ENCODE measurements at regions not wholly inside any gene's neighbourhood (a gene's known extent, or its start where the extent isn't known, plus 50 kb on each side); places are given as distances from the start of the nearest gene placed in this dataset.

DNA sequence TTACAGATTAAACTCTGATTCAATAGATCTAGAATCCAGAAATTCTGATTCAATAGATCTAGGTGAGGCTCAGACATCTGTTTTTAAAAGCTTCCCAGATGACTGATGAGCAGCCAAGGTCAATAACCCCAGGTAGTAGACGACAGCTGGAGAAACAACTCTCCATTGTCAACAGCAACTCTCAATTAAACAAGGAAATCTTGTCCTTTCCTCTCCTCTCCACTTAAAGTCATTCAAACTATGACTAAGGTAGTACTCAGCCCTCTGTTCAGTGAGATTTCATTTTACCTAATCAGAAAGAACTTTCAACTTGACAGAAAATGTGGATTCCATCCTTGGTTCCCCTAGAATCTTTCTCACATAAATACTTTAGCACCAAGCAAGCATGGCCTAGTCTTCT is 94.6 kb upstream of the SCG2 start:
- SMC1A ChIA-PET (ENCODE audit: uncharacterized antibody, unreplicated experiment): no interaction called here
- 0% methylated on average over 1 of the region's 1 CpG for WGBS (ENCODE audit: insufficient coverage, insufficient replicate concordance, low lambda C conversion rate, missing lambda C conversion rate)
- Histone ChIP-seq H3K4me1 (ENCODE audit: control insufficient read depth, insufficient read depth, low read length) (no peaks in the 10 kb centered on the region), H4K20me1 (ENCODE audit: control insufficient read depth, insufficient read depth) (no peaks in the 10 kb centered on the region; the same call in 1 of the 2 replicates), H3K36me3 (ENCODE audit: control insufficient read depth in 2 of 2, insufficient read depth in 2 of 2, low read length in 1 of 2) (no peaks in the 10 kb centered on the region), H3K9me3 (replicated peaks; ENCODE audit: control insufficient read depth, insufficient read depth, low read length) (no peaks in the 10 kb centered on the region), H3K9ac (ENCODE audit: control insufficient read depth, insufficient read depth, low read length) (no peak overlapping the region), H2AFZ (ENCODE audit: control insufficient read depth, low read depth, low read length) (no peak overlapping the region), H3K4me3 (no peak overlapping the region), H3K79me2 (ENCODE audit: control insufficient read depth, insufficient read depth, low read length) (no peaks in the 10 kb centered on the region), H3K27me3 (replicated peaks in 1 of 2; ENCODE audit: control insufficient read depth in 2 of 2, insufficient read depth in 2 of 2, low read length in 1 of 2) (no peaks in the 10 kb centered on the region), H3K27ac (ENCODE audit: control insufficient read depth, insufficient read depth) (no peak overlapping the region), H3K4me2 (ENCODE audit: control insufficient read depth, insufficient read depth) (no peak overlapping the region)
- BruUV-seq (replicated peaks): no TSS peak
- TF ChIP-seq FOS (IDR thresholded peaks at IDR 0.05; ENCODE audit: borderline replicate concordance, extremely low read depth, insufficient read length) (no peak), ZBED1 (IDR thresholded peaks at IDR 0.05; ENCODE audit: borderline replicate concordance) (no peak), SIX5 (IDR thresholded peaks at IDR 0.05; ENCODE audit: low read depth, low read length, severe bottlenecking) (no peak), IRF4 (IDR thresholded peaks at IDR 0.05; ENCODE audit: low read depth, low read length) (no peak), MYC (IDR thresholded peaks at IDR 0.05; ENCODE audit: insufficient read depth, insufficient read length, insufficient replicate concordance, low read length, severe bottlenecking) (no peak)
- TF ChIP-seq, protein P1, sequence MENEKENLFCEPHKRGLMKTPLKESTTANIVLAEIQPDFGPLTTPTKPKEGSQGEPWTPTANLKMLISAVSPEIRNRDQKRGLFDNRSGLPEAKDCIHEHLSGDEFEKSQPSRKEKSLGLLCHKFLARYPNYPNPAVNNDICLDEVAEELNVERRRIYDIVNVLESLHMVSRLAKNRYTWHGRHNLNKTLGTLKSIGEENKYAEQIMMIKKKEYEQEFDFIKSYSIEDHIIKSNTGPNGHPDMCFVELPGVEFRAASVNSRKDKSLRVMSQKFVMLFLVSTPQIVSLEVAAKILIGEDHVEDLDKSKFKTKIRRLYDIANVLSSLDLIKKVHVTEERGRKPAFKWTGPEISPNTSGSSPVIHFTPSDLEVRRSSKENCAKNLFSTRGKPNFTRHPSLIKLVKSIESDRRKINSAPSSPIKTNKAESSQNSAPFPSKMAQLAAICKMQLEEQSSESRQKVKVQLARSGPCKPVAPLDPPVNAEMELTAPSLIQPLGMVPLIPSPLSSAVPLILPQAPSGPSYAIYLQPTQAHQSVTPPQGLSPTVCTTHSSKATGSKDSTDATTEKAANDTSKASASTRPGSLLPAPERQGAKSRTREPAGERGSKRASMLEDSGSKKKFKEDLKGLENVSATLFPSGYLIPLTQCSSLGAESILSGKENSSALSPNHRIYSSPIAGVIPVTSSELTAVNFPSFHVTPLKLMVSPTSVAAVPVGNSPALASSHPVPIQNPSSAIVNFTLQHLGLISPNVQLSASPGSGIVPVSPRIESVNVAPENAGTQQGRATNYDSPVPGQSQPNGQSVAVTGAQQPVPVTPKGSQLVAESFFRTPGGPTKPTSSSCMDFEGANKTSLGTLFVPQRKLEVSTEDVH (IDR thresholded peaks at IDR 0.05; ENCODE audit: low read depth, partially characterized antibody): no peak
- CTCF ChIA-PET: no interaction called here
- DNase-seq (ENCODE audit: low read depth, low spot score): no peak
- in situ Hi-C loops (cut with MboI) (no loop called here), intact Hi-C loops (cut with micrococcal nuclease; ENCODE audit: unreplicated experiment) (no loop called here)
- ATAC-seq: no peak
- RAD21 ChIA-PET (ENCODE audit: unreplicated experiment): no interaction called here
- FAIRE-seq: no peak
- POLR2A ChIA-PET: no interaction called here
